GM10266 (cell line): ENCODE measurements at regions not wholly inside any gene's neighbourhood (a gene's known extent, or its start where the extent isn't known, plus 50 kb on each side); places are given as distances from the start of the nearest gene placed in this dataset.
"Not testable (repeated sequence)": the region's sequence is repeated elsewhere in the genome, so short reads cannot be mapped to it uniquely, and the experiment has no call there.

Experiments used
- DNase-seq: peaks from one replicate; pipeline ENCODE4 v3.0.0; 2012; ENCODE audit errors: extremely low spot score
- CTCF ChIP-seq: IDR thresholded peaks from 2 replicates; pipeline ENCODE4 v1.5.1; 2012; ENCODE audit warnings: mild to moderate bottlenecking, low read depth; ENCODE audit not compliant: control insufficient read depth, insufficient read depth; ENCODE audit errors: missing control alignments

GRCh38 chr7:25056368-25056767, 68.7 kb downstream of the CYCS start:
- TF ChIP-seq CTCF, result no peak
- DNase-seq, result no peak

GRCh38 chr7:25055520-25056220, 69.4 kb downstream of the CYCS start:
- TF ChIP-seq CTCF, result no peak
- no peak for DNase-seq

- TF ChIP-seq CTCF, result no peak
- DNase-seq, result no peak
Observed at GRCh38 chr7:25054819-25055519, 70.1 kb downstream of the CYCS start.

GRCh38 chr7:25050223-25050622, 70.2 kb upstream of the OSBPL3 start:
- no peak for DNase-seq
- TF ChIP-seq CTCF, result no peak

GRCh38 chr7:25048444-25048834, 68.5 kb upstream of the OSBPL3 start:
- no peak for DNase-seq
- no peak for TF ChIP-seq CTCF

- not testable (repeated sequence) for DNase-seq
Observed at GRCh38 chr7:25047571-25048443, 67.8 kb upstream of the OSBPL3 start.

GRCh38 chr7:25037325-25037724, 57.3 kb upstream of the OSBPL3 start:
- TF ChIP-seq CTCF, result no peak
- no peak for DNase-seq
